ENCODE measurements at regions not wholly inside any gene's neighbourhood (a gene's known extent, or its start where the extent isn't known, plus 50 kb on each side); places are given as distances from the start of the nearest gene placed in this dataset.

GRCh38 chr12:30570211-30570890, 125.3 kb downstream of the IPO8 start:
- TF ChIP-seq POLR2AphosphoS5 (IDR thresholded peaks at IDR 0.05; ENCODE audit: low read depth, low read length): no peak
- TF ChIP-seq SPI1 (IDR thresholded peaks at IDR 0.05; ENCODE audit: low read depth, low read length): no peak
- TF ChIP-seq POLR2A (IDR thresholded peaks at IDR 0.05; ENCODE audit: low read depth, low read length): no peak
- TF ChIP-seq TAF1 (IDR thresholded peaks at IDR 0.05; ENCODE audit: low read depth, low read length): no peak
- no peak for TF ChIP-seq PAX5 (IDR thresholded peaks at IDR 0.05; ENCODE audit: insufficient read depth, low read length, severe bottlenecking)

All from GM12891 (cell line).